ENCODE measurements at regions not wholly inside any gene's neighbourhood (a gene's known extent, or its start where the extent isn't known, plus 50 kb on each side); places are given as distances from the start of the nearest gene placed in this dataset.

DNA sequence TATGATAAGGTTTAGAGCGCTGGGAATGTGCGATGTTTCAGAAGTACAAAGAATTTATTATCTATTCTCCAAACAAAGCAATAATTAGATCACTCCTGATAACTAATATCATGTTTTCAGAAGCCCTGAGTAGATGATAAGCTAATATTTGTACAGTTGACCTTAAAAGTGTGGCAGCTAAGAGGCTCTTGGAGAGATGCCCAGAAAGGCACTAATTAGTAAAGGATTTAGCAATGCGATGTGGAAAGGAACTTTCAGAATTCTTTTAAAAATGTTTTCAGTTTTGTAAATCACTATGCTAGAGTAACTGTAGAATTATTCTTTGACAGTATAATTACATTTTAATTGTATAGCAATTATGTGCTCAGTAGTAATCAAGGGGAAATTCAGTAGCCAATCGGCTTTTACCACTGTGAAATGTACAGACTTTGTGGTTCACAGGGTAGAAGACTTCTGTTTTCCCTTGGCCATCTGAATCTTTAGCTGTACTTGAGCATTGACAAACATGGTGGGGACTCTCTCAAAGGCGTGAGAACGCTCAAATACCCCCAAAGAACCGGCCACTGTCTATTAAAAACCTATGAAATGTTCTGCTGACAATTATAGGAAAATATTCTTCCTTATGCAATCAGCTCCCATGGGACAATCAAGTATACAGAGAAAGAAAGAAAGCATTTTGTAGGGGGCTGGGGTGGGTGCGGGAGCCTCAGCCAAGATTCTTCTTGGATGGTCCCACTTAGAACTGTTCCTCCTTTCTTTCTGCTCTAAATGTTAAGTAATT, 262.8 kb upstream of the AGAP1 start:
- Histone ChIP-seq H3K4me3 (ENCODE audit: low read length) (no peak overlapping the region), H3K27ac (ENCODE audit: low read depth, low read length) (no peak overlapping the region), H3K27me3 (ENCODE audit: control insufficient read depth in 2 of 2, insufficient read depth in 2 of 2, low read length in 2 of 2) (no peaks in the 10 kb centered on the region), H3K36me3 (ENCODE audit: control insufficient read depth in 2 of 3, insufficient read depth in 3 of 3, low read length in 3 of 3) (no peaks in the 10 kb centered on the region), H3K9me3 (ENCODE audit: control insufficient read depth in 2 of 3, low read length in 3 of 3) (no peaks in the 10 kb centered on the region), H3K4me1 (ENCODE audit: control insufficient read depth in 2 of 2, insufficient read depth in 2 of 2, low read length in 2 of 2) (no peaks in the 10 kb centered on the region)
- ChIA-PET POLR2A (no interaction called here), CTCF (no interaction called here)
- Mint-ChIP-seq H3K36me3 (no peaks in the 10 kb centered on the region), H3K4me1 (no peaks in the 10 kb centered on the region), H3K27ac (no peak overlapping the region), H3K27me3 (peaks cover 0 to 27% (median 18%) of the 10 kb centered on the region in 5 donors), H3K9me3 (peaks cover 0 to 3% (median 0%) of the 10 kb centered on the region in 11 donors), H3K4me3 (no peak overlapping the region)
- ATAC-seq, result no peak
- no peak for DNase-seq
- intact Hi-C loops (cut with micrococcal nuclease), result no loop called here

DNA sequence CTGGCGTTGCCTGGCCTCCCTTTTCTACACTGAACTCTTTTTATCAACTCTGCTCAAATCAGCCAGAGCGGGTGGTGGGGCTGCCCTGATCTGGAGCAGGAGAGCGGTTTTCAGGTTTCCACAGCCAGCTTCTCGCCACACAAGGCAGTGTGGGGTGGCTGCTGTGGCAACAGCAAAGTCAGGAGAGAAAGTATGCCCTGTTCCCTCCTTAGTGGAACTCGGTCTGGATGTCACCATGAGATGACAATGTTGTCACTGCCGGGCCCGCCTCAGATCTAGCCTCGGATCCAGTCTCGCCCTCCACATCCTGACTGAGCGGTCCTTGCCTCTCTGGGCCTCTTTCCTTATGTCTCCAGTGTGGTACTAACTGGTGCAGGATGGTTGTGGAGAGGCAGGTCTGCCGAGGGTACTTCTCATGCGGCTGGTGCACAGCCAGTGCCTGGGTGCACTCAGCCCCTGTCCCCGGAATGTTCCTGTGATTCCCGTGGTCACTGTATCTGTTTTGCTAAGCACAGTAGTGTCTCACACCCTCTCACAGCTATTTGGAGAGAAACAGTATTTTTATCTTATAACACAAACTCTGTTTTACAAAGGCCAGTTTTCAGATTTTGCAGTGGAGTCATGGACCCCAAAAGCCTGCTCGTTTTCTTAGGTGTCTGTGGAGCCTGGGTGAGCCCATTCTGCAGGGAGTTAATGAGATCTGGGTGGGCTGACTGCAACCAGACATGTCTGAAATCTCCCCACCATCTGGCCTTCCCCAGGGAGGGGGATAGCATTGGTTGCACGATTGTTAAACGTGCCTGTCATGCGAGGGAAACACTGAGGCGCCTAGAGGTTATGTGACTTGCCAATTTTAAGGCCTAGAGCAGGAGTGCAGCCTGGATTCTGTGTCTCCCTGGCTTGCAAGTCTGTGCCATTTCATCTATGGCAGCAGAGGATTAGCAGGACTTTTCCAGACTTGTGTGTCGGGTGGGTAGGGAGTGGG, 261.1 kb upstream of the AGAP1 start:
- no peaks in the 10 kb centered on the region for H3K9me3 ChIP-seq (ENCODE audit: control insufficient read depth in 2 of 3, low read length in 3 of 3)
- POLR2A ChIA-PET, result no interaction called here
- CTCF ChIA-PET, result no interaction called here
- no peak for ATAC-seq
- intact Hi-C loops (cut with micrococcal nuclease), result no loop called here
- H3K27me3 ChIP-seq (ENCODE audit: control insufficient read depth in 2 of 2, insufficient read depth in 2 of 2, low read length in 2 of 2), result no peaks in the 10 kb centered on the region
- DNase-seq, result no peak
- H3K9me3 Mint-ChIP-seq, result peaks cover 0 to 2% (median 0%) of the 10 kb centered on the region in 11 donors
- no peaks in the 10 kb centered on the region for H3K4me1 Mint-ChIP-seq
- H3K27me3 Mint-ChIP-seq, result peaks cover 0 to 30% (median 18%) of the 10 kb centered on the region in 5 donors
- H3K4me3 Mint-ChIP-seq, result no peak overlapping the region
- no peak overlapping the region for H3K27ac ChIP-seq (ENCODE audit: low read depth, low read length)
- H3K4me3 ChIP-seq (ENCODE audit: low read length), result no peak overlapping the region
- H3K27ac Mint-ChIP-seq, result no peak overlapping the region
- H3K36me3 ChIP-seq (ENCODE audit: control insufficient read depth in 2 of 3, insufficient read depth in 3 of 3, low read length in 3 of 3), result no peaks in the 10 kb centered on the region
- H3K36me3 Mint-ChIP-seq, result no peaks in the 10 kb centered on the region
- H3K4me1 ChIP-seq (ENCODE audit: control insufficient read depth in 2 of 2, insufficient read depth in 2 of 2, low read length in 2 of 2), result no peaks in the 10 kb centered on the region

DNA sequence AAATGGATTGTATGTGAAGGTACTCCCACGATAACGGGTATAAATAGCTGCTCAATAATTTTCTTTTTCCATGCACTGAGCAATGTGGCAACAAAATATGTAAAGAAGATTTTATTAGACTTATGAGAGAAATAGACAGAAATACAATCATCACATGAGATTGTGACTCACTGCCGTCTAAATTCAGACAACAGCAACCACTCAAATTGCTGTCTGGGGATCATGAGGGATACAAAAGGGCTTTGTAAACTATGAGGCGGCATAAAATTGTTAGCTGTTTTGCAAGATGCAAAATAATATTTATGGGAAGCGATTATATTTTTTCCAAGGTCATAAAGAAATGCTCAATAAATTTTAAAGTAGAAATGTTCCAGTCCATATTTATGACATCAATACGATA, 259.1 kb upstream of the AGAP1 start:
- Histone ChIP-seq H3K4me3 (ENCODE audit: low read length) (no peak overlapping the region), H3K36me3 (ENCODE audit: control insufficient read depth in 2 of 3, insufficient read depth in 3 of 3, low read length in 3 of 3) (no peaks in the 10 kb centered on the region), H3K27me3 (ENCODE audit: control insufficient read depth in 2 of 2, insufficient read depth in 2 of 2, low read length in 2 of 2) (no peaks in the 10 kb centered on the region), H3K9me3 (ENCODE audit: control insufficient read depth in 2 of 3, low read length in 3 of 3) (no peaks in the 10 kb centered on the region), H3K27ac (ENCODE audit: low read depth, low read length) (no peak overlapping the region), H3K4me1 (ENCODE audit: control insufficient read depth in 2 of 2, insufficient read depth in 2 of 2, low read length in 2 of 2) (no peaks in the 10 kb centered on the region)
- Mint-ChIP-seq H3K36me3 (no peaks in the 10 kb centered on the region), H3K4me3 (no peak overlapping the region), H3K27ac (no peak overlapping the region), H3K27me3 (peaks cover 2 to 26% (median 13%) of the 10 kb centered on the region in 5 donors), H3K9me3 (no peaks in the 10 kb centered on the region), H3K4me1 (no peaks in the 10 kb centered on the region)
- ChIA-PET CTCF (no interaction called here), POLR2A (no interaction called here)
- intact Hi-C loops (cut with micrococcal nuclease), result no loop called here
- DNase-seq, result no peak
- ATAC-seq, result no peak

DNA sequence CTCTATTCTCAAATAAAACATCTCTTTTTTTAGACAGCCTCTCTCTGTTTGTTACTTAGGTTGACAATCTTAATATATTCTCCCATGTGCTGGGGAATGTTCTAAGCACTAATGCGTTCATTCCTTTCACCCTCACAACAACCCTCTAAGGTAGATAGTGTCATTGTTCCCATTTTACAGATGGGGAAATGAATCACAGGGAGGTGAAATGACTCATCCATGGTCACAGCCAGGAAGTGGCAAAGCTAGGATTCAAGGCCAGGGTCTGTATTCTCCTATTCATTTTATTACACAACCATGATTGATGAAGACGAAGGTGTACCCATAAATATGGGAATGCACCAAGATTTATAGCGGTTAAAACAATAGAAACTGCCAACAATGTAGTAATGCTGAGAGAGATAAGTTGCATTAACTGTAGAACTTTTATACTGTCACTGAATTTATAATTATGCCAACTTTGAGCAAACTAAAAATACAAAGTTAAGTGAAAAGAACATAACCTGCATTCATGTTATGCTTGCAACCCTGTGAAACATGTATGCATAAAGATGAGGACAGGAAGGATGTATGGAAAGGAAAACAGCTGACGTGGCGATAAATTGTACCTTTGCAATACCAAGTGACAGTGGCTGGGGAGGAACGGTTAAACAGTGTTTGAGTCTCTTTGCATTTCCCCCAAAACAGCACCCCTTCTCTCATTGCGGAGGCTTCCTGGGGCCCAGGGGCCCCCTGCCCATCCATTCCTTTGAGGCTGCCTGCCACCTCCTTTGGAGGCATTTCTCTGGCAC, 257.7 kb upstream of the AGAP1 start:
- Histone ChIP-seq H3K4me3 (ENCODE audit: low read length) (no peak overlapping the region), H3K27ac (ENCODE audit: low read depth, low read length) (no peak overlapping the region), H3K36me3 (ENCODE audit: control insufficient read depth in 2 of 3, insufficient read depth in 3 of 3, low read length in 3 of 3) (no peaks in the 10 kb centered on the region), H3K9me3 (ENCODE audit: control insufficient read depth in 2 of 3, low read length in 3 of 3) (no peaks in the 10 kb centered on the region), H3K27me3 (ENCODE audit: control insufficient read depth in 2 of 2, insufficient read depth in 2 of 2, low read length in 2 of 2) (no peaks in the 10 kb centered on the region), H3K4me1 (ENCODE audit: control insufficient read depth in 2 of 2, insufficient read depth in 2 of 2, low read length in 2 of 2) (no peaks in the 10 kb centered on the region)
- no peak for ATAC-seq
- Mint-ChIP-seq H3K27ac (no peak overlapping the region), H3K36me3 (no peaks in the 10 kb centered on the region), H3K9me3 (no peaks in the 10 kb centered on the region), H3K4me1 (no peaks in the 10 kb centered on the region), H3K4me3 (no peak overlapping the region), H3K27me3 (peaks cover 2 to 24% (median 8%) of the 10 kb centered on the region in 5 donors)
- no peak for DNase-seq
- ChIA-PET CTCF (no interaction called here), POLR2A (no interaction called here)
- intact Hi-C loops (cut with micrococcal nuclease), result no loop called here

DNA sequence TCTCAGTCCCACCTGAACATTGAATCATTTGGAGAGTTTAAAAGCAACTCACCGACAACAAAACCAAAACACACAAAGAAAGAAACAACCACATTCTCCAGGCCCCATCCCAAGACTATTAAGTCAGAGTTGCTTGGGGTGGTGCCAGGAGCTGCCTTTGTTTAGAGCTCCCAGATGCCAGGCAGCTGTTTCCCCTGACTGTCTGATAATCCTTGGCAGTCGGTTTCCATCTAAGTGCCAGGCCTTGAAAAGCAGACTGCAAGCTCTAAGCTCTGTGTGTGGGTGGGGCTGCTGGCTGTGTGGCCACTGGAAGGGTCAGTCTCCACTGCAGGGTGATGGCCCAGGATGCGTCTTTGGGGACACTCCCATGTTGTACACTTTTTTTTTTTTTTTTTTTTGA, 255.3 kb upstream of the AGAP1 start:
- ATAC-seq (no peak), DNase-seq (no peak)
- H3K27ac ChIP-seq (ENCODE audit: low read depth, low read length), result no peak overlapping the region
- no peak overlapping the region for H3K4me3 ChIP-seq (ENCODE audit: low read length)
- ChIA-PET POLR2A (no interaction called here), CTCF (no interaction called here)
- Mint-ChIP-seq H3K27ac (no peak overlapping the region), H3K27me3 (peaks cover 4 to 35% (median 19%) of the 10 kb centered on the region in 5 donors), H3K36me3 (no peaks in the 10 kb centered on the region), H3K9me3 (peaks cover 0 to 2% (median 0%) of the 10 kb centered on the region in 11 donors), H3K4me3 (no peak overlapping the region), H3K4me1 (no peaks in the 10 kb centered on the region)
- no peaks in the 10 kb centered on the region for H3K27me3 ChIP-seq (ENCODE audit: control insufficient read depth in 2 of 2, insufficient read depth in 2 of 2, low read length in 2 of 2)
- H3K4me1 ChIP-seq (ENCODE audit: control insufficient read depth in 2 of 2, insufficient read depth in 2 of 2, low read length in 2 of 2), result no peaks in the 10 kb centered on the region
- intact Hi-C loops (cut with micrococcal nuclease), result no loop called here
- H3K36me3 ChIP-seq (ENCODE audit: control insufficient read depth in 2 of 3, insufficient read depth in 3 of 3, low read length in 3 of 3), result no peaks in the 10 kb centered on the region
- H3K9me3 ChIP-seq (ENCODE audit: control insufficient read depth in 2 of 3, low read length in 3 of 3), result no peaks in the 10 kb centered on the region

DNA sequence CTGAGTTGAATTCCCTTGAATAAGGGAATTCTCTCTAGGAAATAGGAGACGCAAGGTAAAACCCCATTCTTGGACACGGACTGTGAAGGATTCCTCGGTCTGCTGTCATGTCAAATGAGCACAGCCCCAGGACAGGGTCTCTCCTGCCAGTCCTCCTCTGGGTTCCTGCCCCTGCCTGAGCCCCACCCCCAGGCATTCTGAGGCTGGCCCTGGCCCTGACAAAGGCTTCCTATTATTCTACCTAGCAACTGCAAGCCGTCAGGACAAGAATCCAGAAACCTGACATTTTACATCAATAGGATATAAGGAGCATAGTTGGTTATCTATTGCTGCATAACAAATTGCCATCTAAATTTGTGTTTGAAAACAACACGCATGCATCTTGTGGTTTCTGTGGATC, 253.3 kb upstream of the AGAP1 start:
- DNase-seq (no peak), ATAC-seq (no peak)
- no peak overlapping the region for H3K4me3 ChIP-seq (ENCODE audit: low read length)
- Mint-ChIP-seq H3K4me3 (no peak overlapping the region), H3K27ac (no peak overlapping the region), H3K36me3 (no peaks in the 10 kb centered on the region), H3K4me1 (no peaks in the 10 kb centered on the region), H3K9me3 (peaks cover 0 to 2% (median 0%) of the 10 kb centered on the region in 11 donors), H3K27me3 (peaks cover 8 to 43% (median 19%) of the 10 kb centered on the region in 5 donors)
- no peaks in the 10 kb centered on the region for H3K27me3 ChIP-seq (ENCODE audit: control insufficient read depth in 2 of 2, insufficient read depth in 2 of 2, low read length in 2 of 2)
- intact Hi-C loops (cut with micrococcal nuclease), result no loop called here
- H3K27ac ChIP-seq (ENCODE audit: low read depth, low read length), result no peak overlapping the region
- no peaks in the 10 kb centered on the region for H3K4me1 ChIP-seq (ENCODE audit: control insufficient read depth in 2 of 2, insufficient read depth in 2 of 2, low read length in 2 of 2)
- no peaks in the 10 kb centered on the region for H3K36me3 ChIP-seq (ENCODE audit: control insufficient read depth in 2 of 3, insufficient read depth in 3 of 3, low read length in 3 of 3)
- ChIA-PET CTCF (no interaction called here), POLR2A (no interaction called here)
- no peaks in the 10 kb centered on the region for H3K9me3 ChIP-seq (ENCODE audit: control insufficient read depth in 2 of 3, low read length in 3 of 3)
